GM12864 (cell line): ENCODE measurements at regions not wholly inside any gene's neighbourhood (a gene's known extent, or its start where the extent isn't known, plus 50 kb on each side); places are given as distances from the start of the nearest gene placed in this dataset.

Source experiments
- DNase-seq: peaks from one replicate; pipeline ENCODE4 v3.0.0-alpha.2; 2011; ENCODE audit warnings: low read depth
- H3K4me3 ChIP-seq: 2 replicates; pipeline ENCODE4 v1.5.1; 2011; ENCODE audit warnings: mild to moderate bottlenecking, low read depth, low read length, control low read depth
- CTCF ChIP-seq: IDR thresholded peaks from 2 replicates; pipeline ENCODE4 v1.5.1; 2011; ENCODE audit warnings: low read depth, mild to moderate bottlenecking, moderate library complexity, low read length, control low read depth, inconsistent platforms; ENCODE audit errors: missing control alignments

GRCh38 chr6:169969372-169970099 lies 218.1 kb downstream of the ERMARD start:
- no peak for TF ChIP-seq CTCF
- no peak for DNase-seq
- H3K4me3 ChIP-seq: no peak overlapping the region

GRCh38 chr6:169968541-169969270 lies 217.3 kb downstream of the ERMARD start:
- DNase-seq: no peak
- no peak for TF ChIP-seq CTCF
- no peak overlapping the region for H3K4me3 ChIP-seq

GRCh38 chr6:169967687-169968086 lies 216.3 kb downstream of the ERMARD start:
- no peak overlapping the region for H3K4me3 ChIP-seq

GRCh38 chr6:169966312-169967181 lies 215.1 kb downstream of the ERMARD start:
- no peak for DNase-seq
- no peak for TF ChIP-seq CTCF
- no peak overlapping the region for H3K4me3 ChIP-seq

More at GRCh38 chr6:169967687-169968086, 216.3 kb downstream of the ERMARD start:
- TF ChIP-seq CTCF: no peak
- no peak for DNase-seq

GRCh38 chr6:169965657-169966311 lies 214.4 kb downstream of the ERMARD start:
- DNase-seq: no peak
- no peak overlapping the region for H3K4me3 ChIP-seq
- no peak for TF ChIP-seq CTCF

GRCh38 chr6:169965239-169965638 lies 213.8 kb downstream of the ERMARD start:
- TF ChIP-seq CTCF: no peak
- H3K4me3 ChIP-seq: no peak overlapping the region
- DNase-seq: no peak
